Putamen (tissue), 1 donor: ENCODE measurements at regions not wholly inside any gene's neighbourhood (a gene's known extent, or its start where the extent isn't known, plus 50 kb on each side); places are given as distances from the start of the nearest gene placed in this dataset.
A peak's percentile ranks its signal among the peaks of the same experiment; 100 is the strongest.

Experiments
- DNase-seq: peaks from one replicate; pipeline ENCODE4 v3.0.0-alpha.2; 2016; ENCODE audit warnings: low spot score

GRCh38 chr9:19732441-19732951 lies 56.3 kb downstream of the SLC24A2 start:
- DNase-seq = no peak

DNA sequence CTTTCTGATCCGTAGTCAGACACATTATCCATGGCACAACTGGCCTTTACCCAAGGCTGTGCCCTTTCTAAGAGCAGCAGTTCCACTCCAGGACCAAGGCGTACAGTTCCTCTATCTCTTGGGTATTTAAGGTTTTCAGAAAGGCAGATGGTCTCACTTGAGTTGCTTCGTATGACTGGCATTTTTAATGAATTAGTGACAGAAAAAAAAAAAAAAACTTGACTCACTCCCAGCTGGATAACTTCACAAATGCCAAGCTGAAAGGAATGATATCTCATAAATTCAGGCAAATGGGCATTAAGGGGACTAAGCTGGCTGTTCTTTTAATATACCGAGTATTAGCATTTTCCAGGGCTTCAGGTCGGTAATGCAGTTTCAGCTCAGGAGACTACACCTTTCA lies 60.7 kb downstream of the SLC24A2 start:
- no peak for DNase-seq

DNA sequence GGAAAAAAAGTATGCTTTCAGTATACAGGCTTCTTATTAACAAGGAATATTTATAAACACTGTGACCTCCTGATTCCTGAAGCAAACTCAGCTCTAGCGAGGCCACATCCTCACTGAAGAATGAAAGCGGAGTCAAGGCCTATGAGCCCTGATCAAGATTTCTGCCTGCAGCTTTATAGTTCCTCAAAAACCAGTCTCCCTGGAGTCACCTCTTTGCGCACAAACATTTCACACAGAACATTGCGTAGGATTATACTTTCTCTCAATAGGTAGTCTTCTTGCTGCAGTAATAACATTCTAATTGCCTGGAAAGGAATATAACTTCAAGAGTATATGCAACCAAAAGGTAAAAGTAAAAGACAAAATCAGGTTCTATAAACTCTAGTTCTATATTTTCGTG lies 62.9 kb downstream of the SLC24A2 start:
- peak; percentile 60 for DNase-seq

DNA sequence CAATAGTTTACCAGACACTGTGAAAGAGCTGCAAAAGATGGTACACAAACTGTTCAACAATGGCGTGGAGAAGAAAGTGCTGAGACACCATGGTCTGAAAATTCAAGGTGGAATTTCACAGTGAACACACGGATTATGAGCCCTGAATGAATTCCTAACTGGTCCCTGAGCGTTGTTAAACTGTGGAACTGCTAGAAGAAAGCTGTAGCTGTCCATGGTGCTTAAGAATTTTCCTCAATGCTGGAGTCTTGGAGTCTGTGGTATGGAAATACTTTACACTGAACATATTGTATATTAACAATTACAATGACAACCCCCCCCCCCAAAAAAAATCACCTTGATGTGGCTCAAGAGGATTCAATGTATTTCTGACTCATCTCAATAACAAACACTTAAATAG lies 68.5 kb downstream of the SLC24A2 start:
- DNase-seq = no peak

GRCh38 chr9:19703702-19704101 lies 85.1 kb downstream of the SLC24A2 start:
- no peak for DNase-seq

DNA sequence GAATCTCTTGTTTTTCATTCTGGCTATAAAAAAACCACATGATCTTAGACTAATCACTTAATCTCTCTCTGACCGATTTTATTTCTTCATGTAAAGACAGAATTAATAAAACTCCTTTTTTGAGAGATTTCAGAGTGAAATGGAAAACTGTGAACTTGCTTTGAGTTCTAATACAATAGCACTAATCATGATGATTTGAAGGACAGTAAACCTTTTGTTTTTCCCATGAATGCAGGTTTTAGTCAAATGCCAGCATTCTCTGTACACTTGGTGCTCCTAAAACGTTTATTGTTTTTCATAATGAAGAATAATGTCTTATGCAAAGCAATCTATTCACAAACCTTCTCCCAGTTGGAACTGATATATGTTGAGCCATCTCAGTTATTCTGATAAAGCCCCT lies 86.8 kb downstream of the SLC24A2 start:
- peak; percentile 87 for DNase-seq

- DNase-seq = no peak
Observed at GRCh38 chr9:19701274-19701673, 87.6 kb downstream of the SLC24A2 start.

GRCh38 chr9:19700699-19701098 lies 88.1 kb downstream of the SLC24A2 start:
- DNase-seq = no peak

- no peak for DNase-seq
Observed at GRCh38 chr9:19699756-19700155, 89.1 kb downstream of the SLC24A2 start.

GRCh38 chr9:19698960-19699359 lies 89.9 kb downstream of the SLC24A2 start:
- DNase-seq = no peak

- DNase-seq = no peak
Observed at GRCh38 chr9:19694601-19695000, 94.2 kb downstream of the SLC24A2 start.

- no peak for DNase-seq
Observed at GRCh38 chr9:19690128-19690527, 98.7 kb downstream of the SLC24A2 start.

- DNase-seq = no peak
Observed at GRCh38 chr9:19689328-19690101, 99.3 kb downstream of the SLC24A2 start.

GRCh38 chr9:19683715-19684114 lies 105.1 kb downstream of the SLC24A2 start:
- no peak for DNase-seq

GRCh38 chr9:19682397-19682796 lies 106.4 kb downstream of the SLC24A2 start:
- no peak for DNase-seq

DNA sequence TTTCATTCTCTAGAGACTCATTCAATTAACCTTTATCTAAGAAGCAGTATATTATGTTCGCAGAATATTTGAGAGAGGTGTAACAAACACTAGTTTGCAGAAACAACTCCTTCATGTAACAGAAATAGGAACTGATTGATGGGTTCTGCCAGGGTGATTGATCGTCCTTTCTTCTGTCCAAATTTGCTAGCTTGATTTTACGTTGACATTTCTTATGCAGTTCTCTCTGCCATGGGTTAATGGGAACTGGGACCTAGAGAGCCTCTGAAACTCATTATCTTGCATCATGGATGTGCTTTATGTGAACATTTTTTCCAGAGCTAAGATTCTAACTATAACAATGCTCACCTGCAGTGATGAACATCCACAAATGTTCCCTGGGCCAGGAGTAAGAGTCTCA lies 107.0 kb downstream of the SLC24A2 start:
- no peak for DNase-seq

GRCh38 chr9:19677924-19678323 lies 110.9 kb downstream of the SLC24A2 start:
- peak; percentile 64 for DNase-seq

DNA sequence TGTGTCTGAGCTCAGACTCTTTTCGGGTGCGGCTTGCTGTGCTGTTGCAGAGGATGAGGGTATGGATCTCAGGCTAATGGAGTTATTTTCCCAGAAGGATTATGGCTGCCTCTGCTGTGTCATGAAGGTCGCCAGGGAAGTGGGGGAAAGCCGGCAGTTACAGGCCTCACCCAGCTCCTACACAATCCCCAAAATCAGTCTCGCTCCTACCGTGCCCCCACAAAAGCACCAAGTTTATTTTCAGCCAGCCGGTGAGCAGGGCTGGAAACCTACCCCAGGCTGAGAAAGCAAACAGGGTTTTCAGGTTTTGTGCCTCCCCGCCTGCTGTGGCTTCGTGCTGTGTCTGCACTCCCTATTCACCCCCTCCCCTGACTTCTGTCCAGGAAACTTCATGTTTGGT lies 113.3 kb downstream of the SLC24A2 start:
- no peak for DNase-seq

GRCh38 chr9:19666575-19666974 lies 122.3 kb downstream of the SLC24A2 start:
- DNase-seq = no peak

DNA sequence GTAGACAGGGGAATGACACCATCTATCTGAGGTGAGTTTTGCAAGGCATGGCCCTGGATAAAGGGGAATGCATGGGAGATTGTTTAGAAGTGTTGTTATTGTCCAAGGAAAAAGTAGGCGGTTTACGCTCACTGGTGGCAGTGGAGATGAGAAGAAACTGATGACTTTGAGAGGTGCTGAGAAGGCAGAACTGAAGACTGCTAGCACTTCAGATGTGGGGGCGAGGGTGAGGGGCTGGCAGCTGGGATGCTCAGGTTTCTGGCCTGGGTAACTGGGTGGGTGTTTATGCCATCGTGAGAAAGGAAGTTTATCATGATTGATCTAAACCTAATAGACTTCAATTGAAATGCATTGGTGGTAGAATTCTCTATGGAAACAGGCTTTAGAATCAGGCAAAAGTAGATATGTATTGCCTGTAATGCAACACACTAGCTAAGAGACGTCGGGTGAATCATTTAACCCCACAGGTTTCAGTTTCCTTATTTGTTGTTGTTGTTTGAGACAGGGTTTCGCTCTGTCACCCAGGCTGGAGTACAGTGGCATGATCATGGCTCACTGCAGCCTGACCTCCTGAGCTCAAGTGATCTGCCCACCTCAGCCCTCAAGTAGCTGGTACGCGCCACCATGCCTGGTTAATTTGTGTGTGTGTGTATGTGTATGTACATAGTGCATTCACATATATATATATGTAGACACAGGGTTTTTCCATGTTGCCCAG lies 123.5 kb downstream of the SLC24A2 start:
- no peak for DNase-seq

DNA sequence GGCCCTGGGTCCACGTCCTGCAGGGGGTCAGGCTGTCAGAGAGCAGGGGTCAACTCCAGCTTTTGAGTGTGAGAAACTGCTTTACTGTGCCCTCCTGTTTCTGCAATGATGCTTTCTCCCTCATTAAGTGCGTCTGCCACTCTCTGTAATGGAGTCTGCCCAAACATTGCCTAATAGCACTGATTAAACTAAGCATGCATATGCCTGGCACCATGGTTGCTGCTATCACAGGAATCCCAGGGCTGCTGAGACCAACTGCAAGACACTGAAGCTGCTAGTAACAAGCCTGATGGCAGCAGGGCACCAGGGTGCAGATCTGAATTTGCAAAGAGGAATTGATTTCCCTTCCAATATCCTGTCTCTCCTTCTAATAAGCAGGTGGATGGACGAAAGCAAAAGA lies 125.3 kb downstream of the SLC24A2 start:
- DNase-seq = no peak

GRCh38 chr9:19662213-19662612 lies 126.6 kb downstream of the SLC24A2 start:
- no peak for DNase-seq

DNA sequence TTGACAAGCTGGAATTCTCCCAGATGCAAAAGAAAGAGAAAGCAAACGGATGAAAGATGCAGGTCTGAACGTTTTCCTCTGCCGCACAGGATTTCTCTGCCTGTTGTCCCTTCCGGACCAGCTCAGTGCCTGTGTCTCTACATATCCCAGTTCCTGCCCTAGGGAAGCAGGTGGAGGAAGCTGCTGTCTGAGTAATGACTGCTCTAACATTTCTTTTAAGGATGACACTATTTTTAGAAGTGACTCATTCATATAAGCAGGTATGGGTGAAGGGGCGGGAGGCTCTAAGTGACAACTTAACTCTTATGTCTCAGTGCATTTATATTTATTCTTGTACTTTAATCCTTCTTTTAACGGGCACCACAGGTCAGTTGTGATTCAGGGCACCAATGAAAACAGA lies 128.8 kb downstream of the SLC24A2 start:
- no peak for DNase-seq
